HG03558 (cell line): ENCODE measurements at regions not wholly inside any gene's neighbourhood (a gene's known extent, or its start where the extent isn't known, plus 50 kb on each side); places are given as distances from the start of the nearest gene placed in this dataset.

Experiments used
- ATAC-seq: cut with Tn5 transposase; IDR thresholded peaks from one replicate; pipeline ENCODE4 v1.9.1; 2021; ENCODE audit warnings: moderate number of reproducible peaks; ENCODE audit not compliant: unreplicated experiment; ENCODE audit errors: extremely low read depth

- no peak for ATAC-seq
Observed at GRCh38 chr2:216808805-216809425, 50.9 kb downstream of the TNP1 start.

GRCh38 chr2:216807857-216808272, 52.0 kb downstream of the TNP1 start:
- no peak for ATAC-seq

DNA sequence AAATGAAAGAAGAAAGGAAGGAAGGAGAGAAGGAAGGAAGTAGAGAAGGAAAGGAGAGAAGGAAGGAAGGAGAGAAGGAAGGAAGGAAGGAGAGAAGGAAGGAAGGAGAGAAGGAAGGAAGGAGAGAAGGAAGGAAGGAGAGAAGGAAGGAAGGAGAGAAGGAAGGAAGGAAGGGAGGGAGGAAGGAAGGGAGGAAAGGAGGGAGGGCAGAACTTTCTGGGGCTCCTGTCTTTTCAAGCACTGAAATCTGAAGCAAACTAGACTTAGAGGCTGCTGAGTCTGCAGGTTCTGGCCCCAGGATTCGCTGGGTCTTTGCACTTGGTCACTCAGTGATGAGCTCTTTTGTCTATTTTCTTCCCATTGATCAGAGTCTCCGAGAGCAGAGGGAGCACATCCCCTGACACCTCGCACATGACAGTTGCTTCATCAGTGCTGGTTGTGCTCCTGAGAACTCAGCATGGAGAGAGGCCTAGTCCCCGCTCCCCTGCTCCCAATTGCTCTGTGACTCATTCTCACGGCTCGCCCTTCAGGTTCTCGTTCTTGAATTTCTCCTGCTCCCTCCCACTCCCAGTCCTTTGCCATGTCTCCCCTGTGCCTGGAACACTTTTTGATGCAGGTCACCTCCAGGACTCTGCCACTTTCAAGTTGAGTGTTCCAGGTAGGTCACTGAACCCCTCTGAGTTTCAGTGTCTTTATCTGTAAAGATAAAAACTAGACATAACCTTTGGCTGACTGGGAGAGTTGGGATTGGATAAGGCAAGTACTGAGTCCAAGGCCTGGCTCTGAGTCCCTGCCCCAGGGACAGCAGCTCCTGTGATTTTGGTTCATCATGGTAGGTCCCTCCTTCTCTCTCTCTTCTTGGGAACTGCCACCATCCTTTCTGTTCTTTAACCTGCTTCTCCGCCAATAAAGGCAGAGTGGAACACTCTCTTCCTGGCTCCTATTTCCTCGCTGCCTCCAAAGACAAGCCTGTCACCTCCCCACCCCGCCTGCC, 55.2 kb downstream of the TNP1 start:
- ATAC-seq: no peak

- no peak for ATAC-seq
Observed at GRCh38 chr2:216803791-216804190, 56.1 kb downstream of the TNP1 start.

- no peak for ATAC-seq
Observed at GRCh38 chr2:216802516-216803215, 57.2 kb downstream of the TNP1 start.

DNA sequence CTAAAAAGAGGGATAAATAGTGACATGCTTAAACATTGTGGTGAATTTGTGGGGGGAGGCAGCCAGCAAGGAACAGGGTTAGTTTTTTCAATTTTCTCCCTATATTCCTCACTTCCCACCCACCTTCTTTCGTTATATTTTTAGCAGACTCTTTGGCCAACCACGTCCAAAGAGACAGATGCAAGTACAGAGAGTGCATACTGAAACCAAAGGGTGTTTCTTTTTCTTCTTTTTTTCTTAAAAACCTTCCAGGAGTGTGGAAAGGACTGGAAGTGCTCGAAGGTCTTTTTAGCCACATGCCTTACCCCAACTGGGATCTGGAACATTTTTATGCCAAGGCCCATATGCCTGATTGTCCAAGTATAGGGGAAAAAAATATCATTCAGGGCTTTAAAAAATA, 59.0 kb downstream of the TNP1 start:
- ATAC-seq: no peak

DNA sequence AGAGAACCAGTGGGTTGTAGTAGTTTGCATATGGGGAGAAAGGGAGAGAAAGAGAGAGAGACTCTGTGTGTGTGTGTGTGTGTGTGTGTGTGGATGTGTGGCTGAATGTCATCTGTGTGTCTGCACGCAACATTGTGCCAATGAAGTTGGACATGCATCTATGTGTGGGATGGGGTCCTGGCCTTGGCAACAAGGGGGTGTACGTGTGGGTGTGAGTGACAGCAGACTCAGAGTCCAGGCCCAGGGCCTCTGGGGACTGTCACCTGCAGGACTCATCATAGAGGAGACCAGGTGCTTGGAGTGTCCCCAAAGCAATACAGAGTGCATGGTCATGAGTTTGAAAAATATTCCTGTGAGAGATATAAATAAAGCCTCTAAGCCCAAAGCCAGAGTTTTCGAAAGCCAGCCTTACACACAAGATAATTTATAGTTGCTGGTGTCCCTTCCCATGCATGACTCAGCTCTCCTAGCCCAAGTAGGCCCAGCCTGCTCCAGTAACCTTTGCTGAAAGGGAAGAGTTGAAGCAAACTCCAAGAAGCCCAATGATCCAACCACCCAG, 59.9 kb downstream of the TNP1 start:
- no peak for ATAC-seq

DNA sequence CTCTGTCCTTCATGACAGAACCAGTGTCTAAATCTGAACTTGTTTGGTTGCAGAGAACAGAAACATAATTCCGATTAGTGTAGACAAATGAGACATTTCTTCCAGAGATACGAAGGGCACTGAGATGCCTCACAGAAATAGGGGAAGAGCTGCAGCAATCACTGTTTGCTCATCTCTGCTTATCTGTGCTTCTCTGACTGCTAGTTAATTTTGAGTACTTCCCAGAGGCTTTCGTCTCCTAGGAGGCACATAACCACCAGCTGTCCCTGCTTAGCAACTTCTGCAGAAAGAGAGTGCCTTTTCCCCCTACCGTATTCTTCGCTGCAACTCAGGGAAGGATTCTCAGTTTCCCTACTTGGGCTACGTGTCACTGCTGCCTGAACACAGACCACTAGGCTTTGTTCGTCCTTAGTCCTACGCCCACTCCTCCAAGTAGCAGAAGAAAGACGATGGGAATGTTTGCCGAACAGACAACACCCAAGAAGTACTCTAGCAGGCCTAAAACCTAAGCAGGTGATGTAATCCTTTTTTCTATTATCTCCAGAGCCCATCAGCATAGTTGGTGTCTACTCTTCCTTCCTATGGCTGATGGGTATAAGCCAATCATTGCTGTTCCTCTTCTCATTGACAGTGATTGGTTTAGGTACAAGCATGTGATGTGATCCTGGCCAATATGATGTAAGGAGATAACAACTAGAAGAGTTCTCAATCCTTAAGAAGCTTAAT, 63.6 kb downstream of the TNP1 start:
- ATAC-seq: no peak

DNA sequence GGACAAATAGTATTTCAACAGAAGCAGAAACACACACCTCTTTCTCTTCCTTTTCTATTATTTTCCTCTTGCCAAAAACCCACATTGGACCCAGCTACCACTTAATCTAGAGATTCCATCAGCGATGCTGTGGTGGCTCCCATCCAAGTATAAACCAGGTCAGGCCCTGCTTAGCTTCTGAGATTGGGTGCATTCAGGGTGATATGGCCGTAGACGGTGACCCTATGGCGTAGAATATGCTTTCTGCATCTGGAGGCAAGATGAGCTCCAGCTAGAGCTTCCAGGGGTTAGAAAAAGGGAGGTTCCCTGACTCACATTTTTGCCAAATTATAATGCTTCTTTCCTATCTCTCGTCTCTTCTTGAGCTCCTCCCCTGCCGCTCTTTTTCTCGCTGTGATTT, 66.5 kb downstream of the TNP1 start:
- ATAC-seq: no peak

DNA sequence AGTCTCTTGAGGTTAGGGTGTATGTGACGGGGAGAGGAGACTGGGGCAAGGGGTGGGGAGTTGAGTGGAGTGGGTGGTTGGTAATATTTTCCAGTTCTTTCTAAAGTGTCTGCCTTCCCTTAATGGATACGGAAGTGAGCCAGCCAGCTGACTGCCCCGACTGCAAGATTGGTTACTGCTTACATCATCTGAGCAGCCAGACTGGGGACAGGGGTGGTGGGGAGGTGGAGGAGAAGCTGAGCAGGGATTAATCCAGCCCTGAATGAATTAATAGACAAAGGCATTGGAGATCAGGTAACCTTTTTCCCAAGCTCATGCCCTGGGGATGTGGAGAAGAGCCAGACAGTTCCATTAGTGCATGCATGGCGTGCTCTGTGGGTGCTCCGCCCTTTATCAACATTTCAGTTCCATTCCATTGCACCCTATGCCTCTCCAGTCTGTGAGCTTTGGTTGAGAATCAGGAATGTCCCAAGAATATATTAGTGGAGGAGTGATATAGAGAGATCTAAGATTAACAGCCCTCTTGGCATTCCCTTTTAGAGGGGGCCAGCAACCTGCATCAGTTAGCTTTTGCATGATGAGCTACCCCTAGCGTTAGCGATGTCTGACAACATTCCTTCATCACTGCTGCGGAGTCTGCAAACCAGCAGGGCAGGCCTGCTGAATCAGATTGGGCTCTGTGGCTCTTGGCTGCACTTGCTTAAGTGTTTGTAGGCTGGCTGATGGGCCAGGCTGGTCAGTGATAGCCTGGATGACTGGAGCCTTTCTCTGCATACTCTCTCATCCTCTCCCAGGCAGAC, 67.4 kb downstream of the TNP1 start:
- no peak for ATAC-seq

GRCh38 chr2:216791303-216791702, 68.6 kb downstream of the TNP1 start:
- ATAC-seq: no peak

- no peak for ATAC-seq
Observed at GRCh38 chr2:216789081-216789480, 70.8 kb downstream of the TNP1 start.

DNA sequence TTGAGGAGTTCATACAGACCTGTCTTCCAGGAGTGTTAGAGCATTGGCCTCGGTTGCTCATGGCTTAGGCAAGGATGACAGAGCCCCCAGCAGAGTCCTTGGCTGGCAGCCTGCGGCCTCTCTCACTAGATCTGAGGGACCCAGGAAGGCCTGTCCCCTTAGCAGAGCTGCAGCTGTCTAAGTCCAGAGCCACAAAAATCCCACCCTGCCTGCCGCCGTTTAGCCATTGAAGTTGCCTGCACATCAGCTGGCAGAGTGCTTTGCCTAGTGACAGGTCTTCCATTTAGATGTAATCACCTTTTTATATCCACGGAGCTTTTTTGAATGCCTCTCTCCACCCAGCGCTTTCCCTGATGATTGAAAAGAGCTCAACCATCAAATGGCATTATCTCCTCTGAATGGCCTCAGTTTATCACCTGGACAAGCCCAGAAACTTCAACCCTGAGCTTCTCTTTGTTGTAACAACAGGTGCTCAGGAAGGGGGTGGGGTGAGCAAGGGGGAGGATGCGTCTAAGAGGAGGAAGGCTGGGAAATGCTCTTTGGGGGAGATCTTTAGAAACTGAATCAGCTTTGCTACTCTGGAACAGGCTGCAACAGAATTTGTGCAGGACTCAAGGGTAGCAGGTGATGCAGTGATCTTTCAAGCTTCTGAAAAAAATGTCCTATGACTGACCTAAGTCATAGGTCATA, 71.9 kb downstream of the TNP1 start:
- ATAC-seq: no peak

DNA sequence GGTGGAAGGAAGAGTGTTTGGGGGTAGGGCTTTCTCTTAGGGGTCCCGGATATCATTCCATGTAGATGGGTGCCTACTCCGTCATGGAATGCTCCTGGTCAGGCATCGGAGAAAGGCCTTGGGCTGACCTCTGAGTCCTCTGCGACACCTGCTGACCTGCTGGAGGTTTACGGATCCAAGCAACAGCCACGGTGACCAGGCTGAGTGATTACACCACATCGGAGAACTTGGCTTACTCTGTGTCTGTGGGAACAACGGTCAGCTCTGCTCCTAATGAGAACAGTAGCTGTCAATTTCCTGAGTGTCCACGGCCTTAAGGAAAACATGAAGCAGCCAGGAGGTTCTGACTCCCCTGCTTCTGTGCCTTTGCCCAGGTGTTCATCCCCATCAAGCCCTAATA, 73.2 kb downstream of the TNP1 start:
- ATAC-seq: no peak

- ATAC-seq: no peak
Observed at GRCh38 chr2:216784456-216784855, 75.4 kb downstream of the TNP1 start.

DNA sequence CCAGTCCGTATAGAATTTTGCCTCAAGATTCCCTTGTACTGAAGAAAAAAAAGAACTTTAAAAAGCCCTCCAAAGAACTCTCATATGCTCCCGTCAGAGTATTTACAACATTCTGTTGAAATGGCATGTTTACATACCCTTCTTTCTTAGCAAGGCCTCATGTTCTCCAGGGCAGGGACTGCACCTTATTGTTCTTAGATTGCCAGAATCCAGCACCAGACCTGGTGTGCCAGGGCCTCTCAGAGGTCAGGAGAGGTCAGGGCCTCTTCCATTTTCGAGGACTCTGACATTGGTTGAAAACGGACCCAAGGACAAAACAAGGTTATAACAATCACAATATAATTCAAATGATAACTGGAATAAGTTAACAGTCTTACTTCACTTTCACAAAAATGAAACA, 78.2 kb downstream of the TNP1 start:
- no peak for ATAC-seq

DNA sequence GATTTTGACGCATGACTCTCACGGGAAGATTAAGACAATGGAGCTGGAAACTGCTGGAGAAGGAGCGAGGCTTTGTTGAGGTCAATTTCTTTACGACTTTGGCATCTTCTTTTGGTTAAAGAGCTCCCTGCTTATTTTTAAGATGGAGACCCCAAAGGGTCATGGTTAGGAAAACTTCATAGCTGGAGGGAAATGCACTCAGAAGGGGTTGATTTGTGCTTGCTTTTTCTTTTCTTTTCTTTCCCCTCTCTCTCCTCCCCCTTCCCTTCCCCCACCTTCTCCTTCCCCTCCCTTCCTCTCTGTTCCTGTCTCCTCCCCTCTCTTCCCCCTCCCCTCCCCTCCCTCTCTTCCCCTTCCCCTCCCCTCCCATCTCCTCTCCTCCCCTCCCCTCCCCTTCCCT, 79.0 kb downstream of the TNP1 start:
- no peak for ATAC-seq

DNA sequence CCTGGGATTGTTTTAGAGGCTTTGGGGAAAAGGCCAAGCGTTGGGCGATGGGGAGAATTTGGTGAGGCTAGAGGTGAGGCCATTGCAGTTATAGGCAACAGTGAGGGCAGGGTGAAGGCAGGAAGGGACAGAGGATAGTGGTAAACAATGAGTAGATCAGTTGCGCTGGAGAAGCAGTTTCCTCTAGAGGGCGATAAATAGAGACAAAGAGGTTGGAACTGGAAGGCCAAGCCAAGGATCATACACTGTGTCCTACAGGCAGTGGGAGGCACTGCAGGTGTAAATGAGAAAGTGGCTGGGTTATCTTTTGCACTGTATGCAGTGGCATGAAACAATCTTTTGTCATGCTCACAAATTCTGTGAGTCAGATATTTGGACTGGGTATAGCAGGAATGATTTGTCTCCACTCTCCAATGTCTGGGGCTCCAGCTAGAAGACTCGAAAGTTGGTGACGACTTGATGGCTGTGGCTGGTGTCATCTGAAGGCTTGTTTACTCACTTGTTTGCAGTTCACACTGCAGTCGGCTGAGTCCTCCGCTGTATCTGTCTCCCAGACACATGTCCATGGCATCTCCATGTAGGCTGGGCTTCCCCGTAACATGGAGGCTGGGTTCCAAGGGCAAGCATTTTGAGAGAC, 82.1 kb downstream of the TNP1 start:
- ATAC-seq: peak; percentile 96
